GM19468 (cell line): ENCODE measurements at regions not wholly inside any gene's neighbourhood (a gene's known extent, or its start where the extent isn't known, plus 50 kb on each side); places are given as distances from the start of the nearest gene placed in this dataset.

Experiments
- ATAC-seq: cut with Tn5 transposase; IDR thresholded peaks from one replicate; pipeline ENCODE4 v1.9.1; 2021; ENCODE audit warnings: mild to moderate bottlenecking, moderate library complexity, moderate number of reproducible peaks; ENCODE audit not compliant: unreplicated experiment; ENCODE audit errors: extremely low read depth

- ATAC-seq = no peak
Observed at GRCh38 chr2:196224756-196225155, 53.4 kb upstream of the STK17B start.

GRCh38 chr2:196225213-196225612, 53.8 kb upstream of the STK17B start:
- ATAC-seq = no peak

- no peak for ATAC-seq
Observed at GRCh38 chr2:196226058-196226706, 54.8 kb upstream of the STK17B start.

GRCh38 chr2:196226707-196227065, 55.3 kb upstream of the STK17B start:
- ATAC-seq = no peak

GRCh38 chr2:196229013-196229412, 57.6 kb upstream of the STK17B start:
- ATAC-seq = no peak

GRCh38 chr2:196230061-196230854, 58.9 kb upstream of the STK17B start:
- no peak for ATAC-seq

- ATAC-seq = no peak
Observed at GRCh38 chr2:196233021-196233804, 61.8 kb upstream of the STK17B start.

GRCh38 chr2:196233805-196234475, 62.6 kb upstream of the STK17B start:
- ATAC-seq = peak; percentile 35

GRCh38 chr2:196234672-196235071, 63.3 kb upstream of the STK17B start:
- no peak for ATAC-seq

- no peak for ATAC-seq
Observed at GRCh38 chr2:196238836-196239380, 67.5 kb upstream of the STK17B start.

- ATAC-seq = peak; percentile 70
Observed at GRCh38 chr2:196239622-196240587, 68.5 kb upstream of the STK17B start.

GRCh38 chr2:196241175-196241574, 69.8 kb upstream of the STK17B start:
- ATAC-seq = no peak

- peak; percentile 84 for ATAC-seq
Observed at GRCh38 chr2:196242131-196242620, 70.8 kb upstream of the STK17B start.

GRCh38 chr2:196244516-196244915, 73.1 kb upstream of the STK17B start:
- ATAC-seq = no peak

GRCh38 chr2:196244966-196245365, 73.6 kb upstream of the STK17B start:
- no peak for ATAC-seq

- ATAC-seq = no peak
Observed at GRCh38 chr2:196245378-196246140, 74.2 kb upstream of the STK17B start.

- ATAC-seq = no peak
Observed at GRCh38 chr2:196247114-196247975, 76.0 kb upstream of the STK17B start.
